Activated naive CD4-positive, alpha-beta T cell treated with anti-CD3 and anti-CD28 coated beads for 36 hours (primary cell): ENCODE measurements at regions not wholly inside any gene's neighbourhood (a gene's known extent, or its start where the extent isn't known, plus 50 kb on each side); places are given as distances from the start of the nearest gene placed in this dataset.

Experiments
- CTCF ChIA-PET: fragments of 350-600 bp; sonication (Branson Sonifier 250); formaldehyde crosslinking; loops from one replicate; lab custom pipeline; 2021; ENCODE audit warnings: antibody characterized with exemption; lab: Charles Lee
- DNase-seq: peaks from one replicate; pipeline ENCODE4 v3.0.0-alpha.2; 2020
- H3K27ac Mint-ChIP-seq: one replicate; pipeline ENCODE4 v1.8.0; 2021; ENCODE audit warnings: mild to moderate bottlenecking, mixed read lengths
- H3K27me3 Mint-ChIP-seq: one replicate; pipeline ENCODE4 v1.8.0; 2021; ENCODE audit warnings: low read depth, mixed read lengths
- H3K36me3 Mint-ChIP-seq: one replicate; pipeline ENCODE4 v1.8.0; 2021; ENCODE audit warnings: low read depth, mixed read lengths
- H3K4me1 Mint-ChIP-seq: one replicate; pipeline ENCODE4 v1.8.0; 2021; ENCODE audit warnings: low read depth, mixed read lengths
- H3K4me3 Mint-ChIP-seq: one replicate; pipeline ENCODE4 v1.8.0; 2021; ENCODE audit warnings: mild to moderate bottlenecking, moderate library complexity, mixed read lengths
- H3K9me3 Mint-ChIP-seq: one replicate; pipeline ENCODE4 v1.8.0; 2021; ENCODE audit warnings: mixed read lengths
- intact Hi-C: fragments of 100-400 bp; cut with micrococcal nuclease; formaldehyde crosslinking; loops from one replicate; pipeline ENCODE4 v1.15.1; 2023

GRCh38 chr1:17924578-17924977 lies 169.4 kb downstream of the ACTL8 start:
- no peak for DNase-seq
- intact Hi-C loops = no loop called here
- Mint-ChIP-seq H3K4me3 (no peak overlapping the region), H3K9me3 (no peaks in the 10 kb centered on the region), H3K36me3 (no peaks in the 10 kb centered on the region), H3K27me3 (peaks cover 17% of the 10 kb centered on the region), H3K27ac (no peak overlapping the region), H3K4me1 (peaks cover 2% of the 10 kb centered on the region)
- CTCF ChIA-PET = interaction anchor here (0.7 kb wide), 2 partner anchors 79 to 318 kb away, joined by 4 read pairs; no protein-coding TSS in a partner anchor

- Mint-ChIP-seq H3K4me1 (peaks cover 2% of the 10 kb centered on the region), H3K27me3 (peaks cover 17% of the 10 kb centered on the region), H3K27ac (no peak overlapping the region), H3K4me3 (no peak overlapping the region), H3K36me3 (no peaks in the 10 kb centered on the region), H3K9me3 (no peaks in the 10 kb centered on the region)
- DNase-seq = no peak
- intact Hi-C loops = no loop called here
- CTCF ChIA-PET = no interaction called here
Observed at GRCh38 chr1:17925290-17926237, 170.4 kb downstream of the ACTL8 start.

GRCh38 chr1:17926906-17927305 lies 171.8 kb downstream of the ACTL8 start:
- intact Hi-C loops = no loop called here
- no peaks in the 10 kb centered on the region for H3K9me3 Mint-ChIP-seq
- H3K4me1 Mint-ChIP-seq = peaks cover 2% of the 10 kb centered on the region
- peaks cover 14% of the 10 kb centered on the region for H3K27me3 Mint-ChIP-seq
- no peaks in the 10 kb centered on the region for H3K36me3 Mint-ChIP-seq
- CTCF ChIA-PET = no interaction called here
- DNase-seq = no peak
- no peak overlapping the region for H3K4me3 Mint-ChIP-seq
- no peak overlapping the region for H3K27ac Mint-ChIP-seq

- DNase-seq = no peak
- peaks cover 2% of the 10 kb centered on the region for H3K4me1 Mint-ChIP-seq
- H3K27me3 Mint-ChIP-seq = peaks cover 11% of the 10 kb centered on the region
- no peak overlapping the region for H3K4me3 Mint-ChIP-seq
- CTCF ChIA-PET = no interaction called here
- no peaks in the 10 kb centered on the region for H3K36me3 Mint-ChIP-seq
- no peak overlapping the region for H3K27ac Mint-ChIP-seq
- intact Hi-C loops = no loop called here
- H3K9me3 Mint-ChIP-seq = peaks cover 3% of the 10 kb centered on the region
Observed at GRCh38 chr1:17927952-17928351, 172.8 kb downstream of the ACTL8 start.

GRCh38 chr1:17929224-17929623 lies 174.1 kb downstream of the ACTL8 start:
- no peak overlapping the region for H3K4me3 Mint-ChIP-seq
- H3K27me3 Mint-ChIP-seq = peaks cover 10% of the 10 kb centered on the region
- no peak overlapping the region for H3K27ac Mint-ChIP-seq
- intact Hi-C loops = no loop called here
- DNase-seq = no peak
- CTCF ChIA-PET = no interaction called here
- H3K4me1 Mint-ChIP-seq = peaks cover 2% of the 10 kb centered on the region
- no peaks in the 10 kb centered on the region for H3K36me3 Mint-ChIP-seq
- peaks cover 3% of the 10 kb centered on the region for H3K9me3 Mint-ChIP-seq

- Mint-ChIP-seq H3K9me3 (peaks cover 3% of the 10 kb centered on the region), H3K4me3 (no peak overlapping the region), H3K36me3 (no peaks in the 10 kb centered on the region), H3K4me1 (no peaks in the 10 kb centered on the region), H3K27ac (no peak overlapping the region), H3K27me3 (peaks cover 7% of the 10 kb centered on the region)
- intact Hi-C loops = no loop called here
- CTCF ChIA-PET = no interaction called here
- no peak for DNase-seq
Observed at GRCh38 chr1:17930635-17931034, 175.5 kb downstream of the ACTL8 start.

GRCh38 chr1:17932164-17932563 lies 175.4 kb upstream of the IGSF21 start:
- CTCF ChIA-PET = no interaction called here
- no peak overlapping the region for H3K4me3 Mint-ChIP-seq
- H3K4me1 Mint-ChIP-seq = no peaks in the 10 kb centered on the region
- H3K27me3 Mint-ChIP-seq = peaks cover 2% of the 10 kb centered on the region
- H3K9me3 Mint-ChIP-seq = peaks cover 3% of the 10 kb centered on the region
- H3K27ac Mint-ChIP-seq = no peak overlapping the region
- intact Hi-C loops = no loop called here
- no peaks in the 10 kb centered on the region for H3K36me3 Mint-ChIP-seq
- DNase-seq = no peak

GRCh38 chr1:17933501-17933900 lies 174.1 kb upstream of the IGSF21 start:
- Mint-ChIP-seq H3K27me3 (peaks cover 3% of the 10 kb centered on the region), H3K9me3 (peaks cover 3% of the 10 kb centered on the region), H3K36me3 (no peaks in the 10 kb centered on the region), H3K4me1 (no peaks in the 10 kb centered on the region), H3K27ac (no peak overlapping the region), H3K4me3 (no peak overlapping the region)
- CTCF ChIA-PET = interaction anchor here (0.6 kb wide), 1 partner anchor 93 kb away, joined by 3 read pairs; no protein-coding TSS in a partner anchor
- DNase-seq = no peak
- intact Hi-C loops = no loop called here

- DNase-seq = no peak
- H3K36me3 Mint-ChIP-seq = no peaks in the 10 kb centered on the region
- no peak overlapping the region for H3K27ac Mint-ChIP-seq
- H3K4me1 Mint-ChIP-seq = no peaks in the 10 kb centered on the region
- CTCF ChIA-PET = interaction anchor here (0.6 kb wide), 1 partner anchor 92 kb away, joined by 3 read pairs; no protein-coding TSS in a partner anchor
- peaks cover 3% of the 10 kb centered on the region for H3K9me3 Mint-ChIP-seq
- intact Hi-C loops = no loop called here
- H3K4me3 Mint-ChIP-seq = no peak overlapping the region
- peaks cover 3% of the 10 kb centered on the region for H3K27me3 Mint-ChIP-seq
Observed at GRCh38 chr1:17933971-17934370, 173.6 kb upstream of the IGSF21 start.

- Mint-ChIP-seq H3K4me3 (no peak overlapping the region), H3K27me3 (peaks cover 3% of the 10 kb centered on the region), H3K36me3 (no peaks in the 10 kb centered on the region), H3K4me1 (no peaks in the 10 kb centered on the region), H3K27ac (no peak overlapping the region), H3K9me3 (peaks cover 3% of the 10 kb centered on the region)
- intact Hi-C loops = no loop called here
- CTCF ChIA-PET = no interaction called here
- no peak for DNase-seq
Observed at GRCh38 chr1:17935230-17935629, 172.4 kb upstream of the IGSF21 start.

- Mint-ChIP-seq H3K27ac (no peak overlapping the region), H3K36me3 (no peaks in the 10 kb centered on the region), H3K27me3 (peaks cover 5% of the 10 kb centered on the region), H3K4me1 (no peaks in the 10 kb centered on the region), H3K9me3 (no peaks in the 10 kb centered on the region), H3K4me3 (no peak overlapping the region)
- CTCF ChIA-PET = no interaction called here
- intact Hi-C loops = no loop called here
- no peak for DNase-seq
Observed at GRCh38 chr1:17941431-17942189, 166.0 kb upstream of the IGSF21 start.

- no peaks in the 10 kb centered on the region for H3K4me1 Mint-ChIP-seq
- H3K9me3 Mint-ChIP-seq = no peaks in the 10 kb centered on the region
- no peak overlapping the region for H3K27ac Mint-ChIP-seq
- H3K27me3 Mint-ChIP-seq = peaks cover 2% of the 10 kb centered on the region
- no peaks in the 10 kb centered on the region for H3K36me3 Mint-ChIP-seq
- CTCF ChIA-PET = no interaction called here
- H3K4me3 Mint-ChIP-seq = no peak overlapping the region
- no peak for DNase-seq
- intact Hi-C loops = no loop called here
Observed at GRCh38 chr1:17943506-17943905, 164.1 kb upstream of the IGSF21 start.
